H1 (cell line): ENCODE measurements at regions not wholly inside any gene's neighbourhood (a gene's known extent, or its start where the extent isn't known, plus 50 kb on each side); places are given as distances from the start of the nearest gene placed in this dataset.

Experiments used
- CTCF ChIA-PET: fragments of 300-600 bp; sonication (Branson Sonifier 250); formaldehyde crosslinking; loops from one replicate; lab custom pipeline; 2021; ENCODE audit not compliant: partially characterized antibody; lab: Charles Lee
- POLR2A ChIA-PET: fragments of 300-600 bp; sonication (Branson Sonifier 250); formaldehyde crosslinking; loops from one replicate; lab custom pipeline; 2021; ENCODE audit warnings: inconsistent platforms; ENCODE audit not compliant: partially characterized antibody; lab: Charles Lee
- DNase-seq, 2 experiments: peaks; one replicate each; pipeline versions ENCODE4 v3.0.0 to v3.0.0-alpha.2; 2010 to 2022; ENCODE audit warnings: low spot score in 2 of 2, low read depth in 1 of 2, mixed read lengths in 1 of 2
- FAIRE-seq: peaks from 2 replicates; lab custom pipeline; 2011; peaks lifted over from hg19 to GRCh38; lab: Jason Lieb, UNC
- H2AFZ ChIP-seq: 2 replicates; pipeline ENCODE4 v1.8.1; 2012; ENCODE audit warnings: low read length, inconsistent platforms
- H2AK5ac ChIP-seq: 2 replicates; pipeline ENCODE4 v1.6.1; 2013; ENCODE audit warnings: low read depth, low read length
- H2BK120ac ChIP-seq: replicated peaks from 2 replicates; pipeline ENCODE3; 2013; ENCODE audit warnings: low read depth, low read length, inconsistent platforms
- H2BK12ac ChIP-seq: 2 replicates; pipeline ENCODE4 v1.6.1; 2013; ENCODE audit warnings: low read depth, low read length
- H2BK15ac ChIP-seq: 2 replicates; pipeline ENCODE4 v1.6.1; 2013; ENCODE audit warnings: low read length
- H2BK20ac ChIP-seq: 2 replicates; pipeline ENCODE4 v1.6.1; 2013; ENCODE audit warnings: low read length
- H2BK5ac ChIP-seq: 2 replicates; pipeline ENCODE4 v1.6.1; 2013; ENCODE audit warnings: low read depth, low read length
- H3K14ac ChIP-seq: 2 replicates; pipeline ENCODE4 v1.6.1; 2013; ENCODE audit warnings: inconsistent platforms; ENCODE audit not compliant: insufficient read length
- H3K18ac ChIP-seq: 2 replicates; pipeline ENCODE4 v1.6.1; 2013; ENCODE audit warnings: low read length; ENCODE audit errors: extremely low read depth
- H3K23ac ChIP-seq: 2 replicates; pipeline ENCODE4 v1.6.1; 2013; ENCODE audit warnings: inconsistent platforms; ENCODE audit not compliant: insufficient read length
- H3K23me2 ChIP-seq: 2 replicates; pipeline ENCODE4 v1.6.1; 2013; ENCODE audit warnings: low read depth, low read length
- H3K27ac ChIP-seq: 2 replicates; pipeline ENCODE4 v1.6.1; 2011; ENCODE audit warnings: low read depth, low read length, inconsistent platforms
- H3K27me3 ChIP-seq, 4 experiments: replicated peaks in 1 of 4; 1 replicate in 1 of 4; 2 replicates in 3 of 4; pipeline versions ENCODE4 v1.6.1 to v1.8.1; 2011 to 2013; ENCODE audit warnings: low read length in 3 of 4, mild to moderate bottlenecking in 3 of 4, inconsistent platforms in 2 of 4, mixed read lengths in 2 of 4, moderate library complexity in 1 of 4; ENCODE audit not compliant: control insufficient read depth in 3 of 4, insufficient read depth in 3 of 4; ENCODE audit errors: extremely low read depth in 1 of 4
- H3K36me3 ChIP-seq, 4 experiments: 2 replicates each; pipeline versions ENCODE4 v1.6.1 to v1.8.1; 2011 to 2013; ENCODE audit warnings: mild to moderate bottlenecking in 4 of 4, low read length in 3 of 4, moderate library complexity in 2 of 4, control low read depth in 1 of 4, inconsistent platforms in 1 of 4; ENCODE audit not compliant: insufficient read depth in 4 of 4, control insufficient read depth in 2 of 4
- H3K4ac ChIP-seq: replicated peaks from 2 replicates; pipeline ENCODE3; 2013; ENCODE audit warnings: low read length, low read depth, mixed read lengths, inconsistent platforms; ENCODE audit not compliant: insufficient read length
- H3K4me1 ChIP-seq, 4 experiments: replicated peaks in 1 of 4; 1 replicate in 1 of 4; 2 replicates in 3 of 4; pipeline versions ENCODE4 v1.6.1 to v1.8.1; 2011 to 2013; ENCODE audit warnings: low read length in 3 of 4, inconsistent platforms in 2 of 4, mixed read lengths in 1 of 4; ENCODE audit not compliant: insufficient read depth in 4 of 4, control insufficient read depth in 3 of 4
- H3K4me2 ChIP-seq, 2 experiments: 2 replicates each; pipeline versions ENCODE4 v1.6.1 to v1.8.1; 2011 to 2013; ENCODE audit warnings: low read depth in 2 of 2, low read length in 2 of 2, control low read depth in 1 of 2, inconsistent platforms in 1 of 2, mild to moderate bottlenecking in 1 of 2; ENCODE audit not compliant: insufficient read depth in 1 of 2
- H3K4me3 ChIP-seq, 4 experiments: fragments of 200-600, 300-600 bp in 1 of 4; sonication (generic), shearing (Covaris generic), sonication (Bioruptor Twin) in 1 of 4; 2 replicates each; pipeline versions ENCODE4 v1.5.1 to v1.8.1; 2011 to 2016; ENCODE audit warnings: low read length in 4 of 4, low read depth in 3 of 4, control low read depth in 2 of 4, inconsistent platforms in 2 of 4, mild to moderate bottlenecking in 2 of 4, mixed read lengths in 1 of 4, moderate library complexity in 1 of 4; ENCODE audit not compliant: insufficient read depth in 2 of 4; ENCODE audit errors: extremely low read depth in 1 of 4
- H3K56ac ChIP-seq: replicated peaks from 2 replicates; pipeline ENCODE3; 2013; ENCODE audit warnings: low read depth, mild to moderate bottlenecking, mixed read lengths, low read length, inconsistent platforms; ENCODE audit not compliant: insufficient read length
- H3K79me1 ChIP-seq: 2 replicates; pipeline ENCODE4 v1.6.1; 2013; ENCODE audit warnings: low read depth, low read length, control low read depth
- H3K79me2 ChIP-seq, 2 experiments: 2 replicates each; pipeline versions ENCODE4 v1.6.1 to v1.8.1; 2012 to 2013; ENCODE audit warnings: low read length in 2 of 2, mild to moderate bottlenecking in 2 of 2, inconsistent platforms in 1 of 2; ENCODE audit not compliant: insufficient read depth in 2 of 2, control insufficient read depth in 1 of 2
- H3K9ac ChIP-seq, 4 experiments: replicated peaks in 1 of 4; 1 replicate in 1 of 4; 2 replicates in 3 of 4; pipeline versions ENCODE4 v1.6.1 to v1.8.1; 2011 to 2013; ENCODE audit warnings: low read depth in 3 of 4, low read length in 3 of 4, control low read depth in 2 of 4, mild to moderate bottlenecking in 2 of 4, moderate library complexity in 2 of 4, inconsistent platforms in 1 of 4; ENCODE audit errors: extremely low read depth in 1 of 4
- H3K9me3 ChIP-seq, 2 experiments: 2 replicates each; pipeline versions ENCODE4 v1.6.1 to v1.8.1; 2012 to 2013; ENCODE audit warnings: mild to moderate bottlenecking in 2 of 2, moderate library complexity in 2 of 2, control low read depth in 1 of 2, inconsistent platforms in 1 of 2, low read depth in 1 of 2, low read length in 1 of 2, mixed read lengths in 1 of 2; ENCODE audit not compliant: insufficient read depth in 2 of 2
- H4K20me1 ChIP-seq, 2 experiments: replicated peaks in 1 of 2; 2 replicates each; pipeline versions ENCODE3 to v1.8.1; 2011 to 2013; ENCODE audit warnings: inconsistent platforms in 2 of 2, low read length in 2 of 2, mild to moderate bottlenecking in 1 of 2; ENCODE audit not compliant: insufficient read depth in 2 of 2, control insufficient read depth in 1 of 2
- H4K5ac ChIP-seq: 2 replicates; pipeline ENCODE4 v1.6.1; 2013; ENCODE audit warnings: low read length, low read depth, mixed read lengths, inconsistent platforms; ENCODE audit not compliant: insufficient read length
- H4K8ac ChIP-seq: 2 replicates; pipeline ENCODE4 v1.8.0; 2013; ENCODE audit warnings: mild to moderate bottlenecking, moderate library complexity, low read length, inconsistent platforms; ENCODE audit not compliant: insufficient read depth; ENCODE audit errors: extremely low read depth
- H4K91ac ChIP-seq: replicated peaks from 2 replicates; pipeline ENCODE3; 2013; ENCODE audit warnings: low read length, mixed read lengths, inconsistent platforms; ENCODE audit not compliant: insufficient read length
- FOSL1 ChIP-seq: IDR thresholded peaks from 2 replicates; pipeline ENCODE4 v1.6.1; 2011; ENCODE audit warnings: mild to moderate bottlenecking, low read depth, low read length, moderate library complexity; ENCODE audit not compliant: insufficient read depth
- POU5F1 ChIP-seq: IDR thresholded peaks from 2 replicates; pipeline ENCODE4 v1.6.1; 2011; ENCODE audit warnings: low read depth, mild to moderate bottlenecking, low read length, moderate library complexity
- RAD21 ChIP-seq, 2 experiments: IDR thresholded peaks in 1 of 2; conservative IDR thresholded peaks in 1 of 2; 2 replicates each; pipeline ENCODE4 v1.6.1; 2011; ENCODE audit warnings: low read depth in 2 of 2, low read length in 2 of 2, improper control_type of control experiment in 1 of 2, inconsistent platforms in 1 of 2, mild to moderate bottlenecking in 1 of 2, moderate library complexity in 1 of 2
- SIN3A ChIP-seq, 2 experiments: IDR thresholded peaks in 1 of 2; conservative IDR thresholded peaks in 1 of 2; 2 replicates each; pipeline ENCODE4 v1.6.1; 2011 to 2012; ENCODE audit warnings: low read length in 2 of 2, improper control_type of control experiment in 1 of 2, low read depth in 1 of 2, mild to moderate bottlenecking in 1 of 2
- SP4 ChIP-seq: IDR thresholded peaks from 2 replicates; pipeline ENCODE4 v1.6.1; 2012; ENCODE audit warnings: low read length, inconsistent platforms
- ZNF274 ChIP-seq: IDR thresholded peaks from 2 replicates; pipeline ENCODE4 v1.7.0; 2012; ENCODE audit warnings: low read length, borderline replicate concordance; ENCODE audit errors: extremely low read depth
- WGBS, 2 experiments: shearing (Covaris generic) in 1 of 2; methylation state at CpG; one replicate each; pipeline versions ENCODE4 v1.1.6 to v1.1.7; 2013 to 2015; ENCODE audit warnings: low lambda C conversion rate in 2 of 2, mixed read lengths in 2 of 2, inconsistent platforms in 1 of 2, low coverage in 1 of 2, missing lambda C conversion rate in 1 of 2; ENCODE audit not compliant: insufficient replicate concordance in 2 of 2, insufficient coverage in 1 of 2, insufficient read length in 1 of 2; ENCODE audit errors: extremely low coverage in 1 of 2, missing lambda C conversion rate in 1 of 2; 5-methylcytosine and 5-hydroxymethylcytosine counted together
- TF ChIP-seq, protein P1 (sequence below): IDR thresholded peaks from 2 replicates; pipeline ENCODE4 v1.6.1; 2012; ENCODE audit warnings: low read length, inconsistent platforms
- TF ChIP-seq, protein P2 (sequence below): IDR thresholded peaks from 2 replicates; pipeline ENCODE4 v1.6.1; 2012; ENCODE audit warnings: inconsistent platforms

DNA sequence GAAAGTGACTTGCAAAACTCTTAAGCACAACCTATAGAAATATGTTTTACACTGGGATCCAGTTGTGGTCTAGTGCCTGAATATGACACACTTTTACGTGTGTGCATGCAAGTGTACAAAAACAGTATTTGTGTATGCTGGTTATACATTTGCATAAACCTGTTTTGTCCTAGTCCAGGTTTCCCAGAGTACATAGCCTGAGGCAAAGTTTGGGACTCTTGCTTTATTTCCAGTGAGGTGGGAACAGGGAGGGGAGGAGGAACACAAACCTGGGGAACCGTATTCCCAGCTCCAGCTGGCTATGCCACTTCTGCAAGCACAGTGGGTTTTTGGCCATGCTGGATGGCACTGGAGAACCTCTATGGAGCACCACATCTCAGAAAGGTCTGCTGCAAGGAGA, 481.1 kb upstream of the HS6ST1 start:
- Histone ChIP-seq H3K36me3 (no peaks in the 10 kb centered on the region), H4K8ac (no peak overlapping the region), H2BK5ac (no peak overlapping the region), H3K23ac (no peak overlapping the region), H3K9ac (no peak overlapping the region), H3K9me3 (no peaks in the 10 kb centered on the region), H3K4ac (no peak overlapping the region), H2BK12ac (no peak overlapping the region), H3K14ac (no peak overlapping the region), H2AFZ (no peak overlapping the region), H4K5ac (no peak overlapping the region), H3K79me1 (no peaks in the 10 kb centered on the region), H3K18ac (no peak overlapping the region), H2BK120ac (no peak overlapping the region), H3K4me2 (no peak overlapping the region), H4K91ac (no peak overlapping the region), H3K27ac (no peak overlapping the region), H2AK5ac (no peak overlapping the region), H2BK15ac (no peak overlapping the region), H4K20me1 (no peaks in the 10 kb centered on the region), H3K56ac (no peak overlapping the region), H3K79me2 (no peaks in the 10 kb centered on the region), H3K4me1 (no peaks in the 10 kb centered on the region; a peak in 1 of 7 replicates), H3K4me3 (no peak overlapping the region)
- ChIA-PET POLR2A (no interaction called here), CTCF (interaction anchor here (0.7 kb wide), 1 partner anchor 85 kb away, joined by 3 read pairs; no protein-coding TSS in a partner anchor)
- FAIRE-seq = no peak
- no peak for DNase-seq
- WGBS, 2 experiments = 85% methylated on average over 2 of the region's 2 CpGs; no CpG with 5 or more reads in 1 of the 2 experiments
- TF ChIP-seq SP4 = no peak
- TF ChIP-seq, protein P1, sequence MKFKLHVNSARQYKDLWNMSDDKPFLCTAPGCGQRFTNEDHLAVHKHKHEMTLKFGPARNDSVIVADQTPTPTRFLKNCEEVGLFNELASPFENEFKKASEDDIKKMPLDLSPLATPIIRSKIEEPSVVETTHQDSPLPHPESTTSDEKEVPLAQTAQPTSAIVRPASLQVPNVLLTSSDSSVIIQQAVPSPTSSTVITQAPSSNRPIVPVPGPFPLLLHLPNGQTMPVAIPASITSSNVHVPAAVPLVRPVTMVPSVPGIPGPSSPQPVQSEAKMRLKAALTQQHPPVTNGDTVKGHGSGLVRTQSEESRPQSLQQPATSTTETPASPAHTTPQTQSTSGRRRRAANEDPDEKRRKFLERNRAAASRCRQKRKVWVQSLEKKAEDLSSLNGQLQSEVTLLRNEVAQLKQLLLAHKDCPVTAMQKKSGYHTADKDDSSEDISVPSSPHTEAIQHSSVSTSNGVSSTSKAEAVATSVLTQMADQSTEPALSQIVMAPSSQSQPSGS = no peak
- TF ChIP-seq SIN3A (conservative IDR thresholded peaks at IDR 0.05 in 1 of 2, IDR thresholded peaks at IDR 0.05 in 1 of 2; ENCODE audit: low read depth in 1 of 2, low read length in 2 of 2) = no peak
- TF ChIP-seq, protein P2, sequence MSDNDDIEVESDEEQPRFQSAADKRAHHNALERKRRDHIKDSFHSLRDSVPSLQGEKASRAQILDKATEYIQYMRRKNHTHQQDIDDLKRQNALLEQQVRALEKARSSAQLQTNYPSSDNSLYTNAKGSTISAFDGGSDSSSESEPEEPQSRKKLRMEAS = no peak
- TF ChIP-seq POU5F1 = no peak
- no peak for TF ChIP-seq ZNF274
- TF ChIP-seq FOSL1 = no peak
- no peak for TF ChIP-seq RAD21 (IDR thresholded peaks at IDR 0.05 in 1 of 2, conservative IDR thresholded peaks at IDR 0.05 in 1 of 2; ENCODE audit: low read depth in 2 of 2, low read length in 2 of 2)
- TF ChIP-seq, all 59 proteins: peak for 0
- Histone ChIP-seq H3K27me3 (no peaks in the 10 kb centered on the region; a peak in 1 of 7 replicates), H3K23me2 (no peaks in the 10 kb centered on the region; the same call in 1 of the 2 replicates), H2BK20ac (no peak overlapping the region)
